ENCODE measurements at regions not wholly inside any gene's neighbourhood (a gene's known extent, or its start where the extent isn't known, plus 50 kb on each side); places are given as distances from the start of the nearest gene placed in this dataset.

DNA sequence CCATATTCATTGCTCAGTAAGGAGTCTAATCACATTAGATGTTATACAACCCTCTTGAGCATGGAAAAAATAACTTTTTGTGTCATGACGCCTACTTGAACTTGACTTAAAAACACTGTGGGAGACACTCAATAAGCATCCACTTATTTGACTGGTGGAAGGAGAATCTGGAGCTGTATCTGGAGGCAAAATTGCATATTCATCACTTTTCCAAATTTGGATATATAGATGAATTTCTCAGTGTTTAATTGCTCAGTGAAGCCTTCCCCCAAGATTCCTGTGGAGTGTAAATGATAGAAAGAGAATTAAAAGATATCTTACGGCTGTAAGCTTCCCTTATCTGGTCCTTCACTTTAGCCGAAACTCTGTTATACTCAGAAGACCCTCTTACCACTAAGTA is 610.7 kb upstream of the ADGRL2 start:
- Histone ChIP-seq H3K27me3 (replicated peaks; ENCODE audit: insufficient read depth) (no peaks in the 10 kb centered on the region), H3K36me3 (no peaks in the 10 kb centered on the region), H3K9me3 (no peaks in the 10 kb centered on the region), H3K4me1 (replicated peaks) (no peaks in the 10 kb centered on the region), H3K27ac (no peak overlapping the region), H3K4me3 (no peak overlapping the region)
- 97% methylated on average over 3 of the region's 3 CpGs for WGBS
- DNase-seq (ENCODE audit: low spot score): no peak
- TF ChIP-seq POLR2A (IDR thresholded peaks at IDR 0.05) (no peak), POLR2AphosphoS5 (IDR thresholded peaks at IDR 0.05) (no peak)
- TF ChIP-seq, protein P1, sequence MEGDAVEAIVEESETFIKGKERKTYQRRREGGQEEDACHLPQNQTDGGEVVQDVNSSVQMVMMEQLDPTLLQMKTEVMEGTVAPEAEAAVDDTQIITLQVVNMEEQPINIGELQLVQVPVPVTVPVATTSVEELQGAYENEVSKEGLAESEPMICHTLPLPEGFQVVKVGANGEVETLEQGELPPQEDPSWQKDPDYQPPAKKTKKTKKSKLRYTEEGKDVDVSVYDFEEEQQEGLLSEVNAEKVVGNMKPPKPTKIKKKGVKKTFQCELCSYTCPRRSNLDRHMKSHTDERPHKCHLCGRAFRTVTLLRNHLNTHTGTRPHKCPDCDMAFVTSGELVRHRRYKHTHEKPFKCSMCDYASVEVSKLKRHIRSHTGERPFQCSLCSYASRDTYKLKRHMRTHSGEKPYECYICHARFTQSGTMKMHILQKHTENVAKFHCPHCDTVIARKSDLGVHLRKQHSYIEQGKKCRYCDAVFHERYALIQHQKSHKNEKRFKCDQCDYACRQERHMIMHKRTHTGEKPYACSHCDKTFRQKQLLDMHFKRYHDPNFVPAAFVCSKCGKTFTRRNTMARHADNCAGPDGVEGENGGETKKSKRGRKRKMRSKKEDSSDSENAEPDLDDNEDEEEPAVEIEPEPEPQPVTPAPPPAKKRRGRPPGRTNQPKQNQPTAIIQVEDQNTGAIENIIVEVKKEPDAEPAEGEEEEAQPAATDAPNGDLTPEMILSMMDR (IDR thresholded peaks at IDR 0.05): no peak
- intact Hi-C loops (cut with DNase I): no loop called here

DNA sequence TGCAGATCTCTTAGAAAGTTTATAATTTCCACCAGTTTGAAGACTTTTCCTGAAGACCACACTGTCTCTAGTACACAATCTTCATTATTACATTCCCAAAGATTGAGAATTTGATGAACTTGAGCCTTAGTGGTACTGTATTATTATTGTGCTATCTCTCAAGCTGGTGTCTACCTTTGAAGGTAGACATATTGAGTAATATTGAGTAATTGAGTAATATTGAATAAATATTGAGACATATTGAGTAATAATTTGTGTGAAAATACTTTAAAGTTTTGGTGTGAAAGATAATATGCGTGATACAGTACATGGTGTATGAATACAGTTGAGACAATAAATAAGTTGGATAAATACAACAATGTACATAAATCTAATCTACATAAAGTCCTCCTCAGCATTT is 613.1 kb upstream of the ADGRL2 start:
- Histone ChIP-seq H3K4me1 (replicated peaks) (no peaks in the 10 kb centered on the region), H3K4me3 (no peak overlapping the region), H3K27ac (no peak overlapping the region), H3K27me3 (replicated peaks; ENCODE audit: insufficient read depth) (no peaks in the 10 kb centered on the region), H3K9me3 (no peaks in the 10 kb centered on the region), H3K36me3 (no peaks in the 10 kb centered on the region)
- no peak for DNase-seq (ENCODE audit: low spot score)
- intact Hi-C loops (cut with DNase I): no loop called here
- WGBS: 88% methylated on average over 1 of the region's 1 CpG
- no peak for TF ChIP-seq POLR2AphosphoS5 (IDR thresholded peaks at IDR 0.05)
- TF ChIP-seq POLR2A (IDR thresholded peaks at IDR 0.05): no peak
- TF ChIP-seq, protein P1 (IDR thresholded peaks at IDR 0.05): no peak

DNA sequence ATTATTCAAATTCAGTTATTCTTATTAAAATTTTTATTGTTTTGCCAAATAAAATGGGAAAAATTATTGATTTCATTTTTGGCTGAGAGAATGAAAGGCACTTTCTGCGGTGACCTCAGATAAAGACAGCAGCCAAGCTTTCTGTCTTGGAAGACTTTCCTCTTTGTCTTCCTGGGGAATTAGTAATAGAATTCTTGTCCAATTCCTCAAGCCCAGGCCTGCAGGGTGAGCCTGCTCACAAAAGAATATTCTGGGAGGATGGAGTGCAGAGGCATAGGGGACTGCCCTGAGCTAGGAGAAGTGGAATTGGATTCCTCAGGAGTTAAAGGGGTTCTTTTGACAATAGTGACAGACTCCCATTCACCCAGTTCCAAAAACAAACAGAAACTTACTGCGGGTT is 614.5 kb upstream of the ADGRL2 start:
- 43% methylated on average over 2 of the region's 2 CpGs for WGBS
- TF ChIP-seq, protein P1 (IDR thresholded peaks at IDR 0.05): no peak
- no peak for TF ChIP-seq POLR2A (IDR thresholded peaks at IDR 0.05)
- TF ChIP-seq POLR2AphosphoS5 (IDR thresholded peaks at IDR 0.05): no peak
- Histone ChIP-seq H3K9me3 (no peaks in the 10 kb centered on the region), H3K4me3 (no peak overlapping the region), H3K27ac (no peak overlapping the region), H3K4me1 (replicated peaks) (no peaks in the 10 kb centered on the region), H3K36me3 (no peaks in the 10 kb centered on the region), H3K27me3 (replicated peaks; ENCODE audit: insufficient read depth) (no peaks in the 10 kb centered on the region)
- DNase-seq (ENCODE audit: low spot score): peak; percentile 16
- intact Hi-C loops (cut with DNase I): no loop called here

DNA sequence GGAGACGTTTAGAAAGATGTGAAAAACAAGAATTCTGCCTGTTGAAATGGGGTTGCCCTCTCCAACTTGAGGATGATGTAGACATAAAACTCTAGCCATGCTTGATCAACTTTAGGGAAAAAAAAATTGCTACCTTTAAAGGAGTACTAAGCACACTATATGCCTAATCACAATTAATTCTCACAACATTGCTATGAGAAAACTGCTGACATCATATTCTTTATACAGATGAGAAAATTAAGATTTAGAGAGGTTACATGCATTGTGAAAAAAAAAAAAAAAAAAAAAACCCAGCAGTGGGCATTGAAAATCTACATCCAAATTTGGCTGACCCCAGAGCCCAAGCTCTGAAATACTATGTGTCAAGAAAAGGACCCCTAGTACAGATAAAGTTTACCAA is 617.2 kb upstream of the ADGRL2 start:
- no peaks in the 10 kb centered on the region for H3K9me3 ChIP-seq
- TF ChIP-seq POLR2AphosphoS5 (IDR thresholded peaks at IDR 0.05): no peak
- TF ChIP-seq POLR2A (IDR thresholded peaks at IDR 0.05): no peak
- TF ChIP-seq, protein P1 (IDR thresholded peaks at IDR 0.05): no peak
- no peak overlapping the region for H3K4me3 ChIP-seq
- WGBS: 95% methylated on average over 1 of the region's 1 CpG
- H3K36me3 ChIP-seq: no peaks in the 10 kb centered on the region
- H3K27ac ChIP-seq: no peak overlapping the region
- no peaks in the 10 kb centered on the region for H3K27me3 ChIP-seq (replicated peaks; ENCODE audit: insufficient read depth)
- no peaks in the 10 kb centered on the region for H3K4me1 ChIP-seq (replicated peaks)
- DNase-seq (ENCODE audit: low spot score): no peak
- intact Hi-C loops (cut with DNase I): no loop called here

DNA sequence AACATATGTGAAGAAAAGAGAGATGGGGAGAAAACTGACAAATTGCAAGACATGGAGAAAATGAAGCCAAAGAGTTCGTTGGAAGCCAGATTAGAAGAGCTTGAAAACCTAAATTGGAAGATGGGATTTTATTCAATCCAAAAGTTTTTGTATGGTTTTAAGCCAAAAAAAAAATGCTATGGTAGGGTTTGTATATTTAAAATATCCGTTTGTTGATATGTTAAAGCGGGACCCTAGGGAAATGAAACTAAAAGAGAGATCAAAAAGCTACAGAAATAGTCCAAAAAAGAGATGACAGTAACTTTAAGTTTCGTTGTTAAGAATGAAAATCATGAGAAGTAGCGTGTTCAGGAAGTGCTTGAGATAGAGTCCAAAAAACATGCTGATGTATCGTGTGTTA is 617.7 kb upstream of the ADGRL2 start:
- Histone ChIP-seq H3K4me1 (replicated peaks) (no peaks in the 10 kb centered on the region), H3K27me3 (replicated peaks; ENCODE audit: insufficient read depth) (no peaks in the 10 kb centered on the region), H3K27ac (no peak overlapping the region), H3K36me3 (no peaks in the 10 kb centered on the region), H3K4me3 (no peak overlapping the region), H3K9me3 (no peaks in the 10 kb centered on the region)
- TF ChIP-seq, protein P1 (IDR thresholded peaks at IDR 0.05): no peak
- TF ChIP-seq POLR2A (IDR thresholded peaks at IDR 0.05) (no peak), POLR2AphosphoS5 (IDR thresholded peaks at IDR 0.05) (no peak)
- intact Hi-C loops (cut with DNase I): no loop called here
- no peak for DNase-seq (ENCODE audit: low spot score)
- WGBS: 91% methylated on average over 6 of the region's 6 CpGs

Data from prostate gland (tissue), 2 donors.